Left lung (tissue), 4 donors: ENCODE measurements at regions not wholly inside any gene's neighbourhood (a gene's known extent, or its start where the extent isn't known, plus 50 kb on each side); places are given as distances from the start of the nearest gene placed in this dataset.

ENCODE experiments used
- ATAC-seq: fragments of 200-7000 bp; cut with Tn5 transposase; one replicate; pipeline ENCODE4 v1.9.1; 2020; ENCODE audit warnings: moderate library complexity
- DNase-seq, 4 donors: peaks; one replicate each; pipeline ENCODE4 v3.0.0-alpha.2; 2013 to 2020
- H3K27ac ChIP-seq, 2 donors: fragments of 200-600 bp; sonication (generic) in 1 of 2; one replicate each; pipeline versions ENCODE4 v1.5.0 to v1.8.0; 2020 to 2021
- H3K27me3 ChIP-seq, 2 donors: fragments of 200-600 bp; sonication (generic) in 1 of 2; one replicate each; pipeline versions ENCODE4 v1.5.0 to v1.8.0; 2020 to 2021
- H3K36me3 ChIP-seq, 2 donors: fragments of 200-600 bp; sonication (generic) in 1 of 2; one replicate each; pipeline versions ENCODE4 v1.5.0 to v1.8.0; 2020 to 2021
- H3K4me1 ChIP-seq, 2 donors: fragments of 200-600 bp; one replicate each; pipeline ENCODE4 v1.8.0; 2021
- H3K4me3 ChIP-seq, 2 donors: fragments of 200-600 bp; sonication (generic) in 1 of 2; one replicate each; pipeline versions ENCODE4 v1.5.0 to v1.8.0; 2020 to 2021; ENCODE audit warnings: mild to moderate bottlenecking in 1 of 2
- H3K9me3 ChIP-seq, 2 donors: fragments of 200-600 bp; sonication (generic) in 1 of 2; one replicate each; pipeline versions ENCODE4 v1.5.0 to v1.8.0; 2020 to 2021
- intact Hi-C, 2 donors: fragments of 100-400 bp; cut with DNase I; formaldehyde crosslinking; loops; one replicate each; pipeline versions ENCODE4 v1.11.2 to v1.14.2; 2022
- TF ChIP-seq, protein P1 (sequence below), 2 donors: fragments of 200-600 bp; sonication (generic) in 1 of 2; IDR thresholded peaks; one replicate each; pipeline versions ENCODE4 v1.5.0 to v1.8.0; 2021; ENCODE audit warnings: antibody characterized with exemption in 2 of 2
- donor health status: DM: no; HTN: yes; CAD: no.
- donor health status: DM: no; HTN: no; CAD: no.

DNA sequence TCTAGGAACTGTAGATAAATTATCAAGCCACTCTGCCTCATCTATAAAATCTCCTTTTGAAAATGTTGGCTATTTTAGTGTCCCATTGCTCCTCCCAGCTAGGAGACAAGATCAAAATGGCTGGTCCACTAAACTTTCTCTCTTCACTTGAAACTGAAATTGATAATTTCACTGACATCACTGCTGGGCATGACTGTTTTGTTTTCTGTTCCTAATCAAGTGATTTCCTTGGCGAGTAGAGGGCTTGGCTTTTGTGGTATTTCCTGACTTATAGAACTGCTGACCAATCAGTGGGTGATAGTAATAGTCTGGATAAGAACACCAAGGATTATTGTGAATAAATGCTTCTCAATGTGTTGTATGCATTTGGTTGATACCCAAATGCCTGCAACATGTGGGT lies 2152.9 kb downstream of the ARAP2 start:
- TF ChIP-seq, protein P1, sequence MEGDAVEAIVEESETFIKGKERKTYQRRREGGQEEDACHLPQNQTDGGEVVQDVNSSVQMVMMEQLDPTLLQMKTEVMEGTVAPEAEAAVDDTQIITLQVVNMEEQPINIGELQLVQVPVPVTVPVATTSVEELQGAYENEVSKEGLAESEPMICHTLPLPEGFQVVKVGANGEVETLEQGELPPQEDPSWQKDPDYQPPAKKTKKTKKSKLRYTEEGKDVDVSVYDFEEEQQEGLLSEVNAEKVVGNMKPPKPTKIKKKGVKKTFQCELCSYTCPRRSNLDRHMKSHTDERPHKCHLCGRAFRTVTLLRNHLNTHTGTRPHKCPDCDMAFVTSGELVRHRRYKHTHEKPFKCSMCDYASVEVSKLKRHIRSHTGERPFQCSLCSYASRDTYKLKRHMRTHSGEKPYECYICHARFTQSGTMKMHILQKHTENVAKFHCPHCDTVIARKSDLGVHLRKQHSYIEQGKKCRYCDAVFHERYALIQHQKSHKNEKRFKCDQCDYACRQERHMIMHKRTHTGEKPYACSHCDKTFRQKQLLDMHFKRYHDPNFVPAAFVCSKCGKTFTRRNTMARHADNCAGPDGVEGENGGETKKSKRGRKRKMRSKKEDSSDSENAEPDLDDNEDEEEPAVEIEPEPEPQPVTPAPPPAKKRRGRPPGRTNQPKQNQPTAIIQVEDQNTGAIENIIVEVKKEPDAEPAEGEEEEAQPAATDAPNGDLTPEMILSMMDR (IDR thresholded peaks at IDR 0.05), result no peak
- no peaks in the 10 kb centered on the region for H3K9me3 ChIP-seq
- DNase-seq (no peak), ATAC-seq (no peak)
- no peak overlapping the region for H3K27ac ChIP-seq
- H3K4me1 ChIP-seq, result no peaks in the 10 kb centered on the region
- no peaks in the 10 kb centered on the region for H3K27me3 ChIP-seq
- H3K4me3 ChIP-seq, result no peak overlapping the region
- intact Hi-C loops, result no loop called here
- H3K36me3 ChIP-seq, result no peaks in the 10 kb centered on the region

GRCh38 chr4:34094114-34094513 lies 2150.2 kb downstream of the ARAP2 start:
- H3K4me1 ChIP-seq, result no peaks in the 10 kb centered on the region
- no peaks in the 10 kb centered on the region for H3K9me3 ChIP-seq
- TF ChIP-seq, protein P1 (IDR thresholded peaks at IDR 0.05), result no peak
- ATAC-seq (no peak), DNase-seq (no peak)
- no peaks in the 10 kb centered on the region for H3K27me3 ChIP-seq
- intact Hi-C loops, result no loop called here
- no peak overlapping the region for H3K4me3 ChIP-seq
- H3K27ac ChIP-seq, result no peak overlapping the region
- no peaks in the 10 kb centered on the region for H3K36me3 ChIP-seq

- DNase-seq (no peak), ATAC-seq (no peak)
- TF ChIP-seq, protein P1 (IDR thresholded peaks at IDR 0.05), result no peak
- intact Hi-C loops, result no loop called here
- no peaks in the 10 kb centered on the region for H3K36me3 ChIP-seq
- H3K4me3 ChIP-seq, result no peak overlapping the region
- no peaks in the 10 kb centered on the region for H3K4me1 ChIP-seq
- no peaks in the 10 kb centered on the region for H3K9me3 ChIP-seq
- H3K27me3 ChIP-seq, result no peaks in the 10 kb centered on the region
- H3K27ac ChIP-seq, result no peak overlapping the region
These were observed 2139.0 kb downstream of the ARAP2 start for GRCh38 chr4:34105311-34105710.

- ATAC-seq (no peak), DNase-seq (no peak)
- H3K4me3 ChIP-seq, result no peak overlapping the region
- no peaks in the 10 kb centered on the region for H3K36me3 ChIP-seq
- intact Hi-C loops, result no loop called here
- H3K27me3 ChIP-seq, result no peaks in the 10 kb centered on the region
- TF ChIP-seq, protein P1 (IDR thresholded peaks at IDR 0.05), result no peak
- no peak overlapping the region for H3K27ac ChIP-seq
- H3K4me1 ChIP-seq, result no peaks in the 10 kb centered on the region
- no peaks in the 10 kb centered on the region for H3K9me3 ChIP-seq
These were observed 2135.9 kb downstream of the ARAP2 start for GRCh38 chr4:34108391-34108790.

DNA sequence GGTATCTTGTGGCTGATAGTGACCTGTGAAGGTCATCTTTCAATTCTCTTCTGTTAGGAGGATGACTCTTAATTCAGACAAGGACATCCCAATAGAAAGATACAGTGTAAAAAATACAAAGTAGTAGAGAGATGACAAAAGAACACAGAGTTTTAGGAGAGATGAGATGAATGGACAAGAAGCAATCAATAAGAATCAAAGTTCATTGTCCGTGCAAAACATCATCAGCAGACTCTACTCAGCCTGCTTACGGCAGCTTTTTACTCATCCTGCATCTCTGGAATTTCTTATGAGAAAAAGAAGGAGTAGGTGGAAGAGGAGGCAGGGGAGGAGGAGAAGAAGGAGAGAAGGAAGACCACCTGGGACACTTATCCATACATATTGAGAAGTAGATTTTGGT lies 2131.7 kb downstream of the ARAP2 start:
- H3K36me3 ChIP-seq, result no peaks in the 10 kb centered on the region

More for the DNA sequence above, 2131.7 kb downstream of the ARAP2 start:
- intact Hi-C loops, result no loop called here
- H3K9me3 ChIP-seq, result no peaks in the 10 kb centered on the region
- no peak overlapping the region for H3K4me3 ChIP-seq
- TF ChIP-seq, protein P1 (IDR thresholded peaks at IDR 0.05), result no peak
- H3K27ac ChIP-seq, result no peak overlapping the region
- DNase-seq, result no peak
- no peaks in the 10 kb centered on the region for H3K4me1 ChIP-seq
- no peaks in the 10 kb centered on the region for H3K27me3 ChIP-seq
- ATAC-seq, result no peak
